Astrocyte of the hippocampus (primary cell): ENCODE measurements at regions not wholly inside any gene's neighbourhood (a gene's known extent, or its start where the extent isn't known, plus 50 kb on each side); places are given as distances from the start of the nearest gene placed in this dataset.
A peak's percentile ranks its signal among the peaks of the same experiment; 100 is the strongest.
"Not testable (repeated sequence)": the region's sequence is repeated elsewhere in the genome, so short reads cannot be mapped to it uniquely, and the experiment has no call there.

ENCODE experiments used
- DNase-seq: peaks from one replicate; pipeline ENCODE4 v3.0.0; 2011; ENCODE audit warnings: low read depth, low spot score

DNA sequence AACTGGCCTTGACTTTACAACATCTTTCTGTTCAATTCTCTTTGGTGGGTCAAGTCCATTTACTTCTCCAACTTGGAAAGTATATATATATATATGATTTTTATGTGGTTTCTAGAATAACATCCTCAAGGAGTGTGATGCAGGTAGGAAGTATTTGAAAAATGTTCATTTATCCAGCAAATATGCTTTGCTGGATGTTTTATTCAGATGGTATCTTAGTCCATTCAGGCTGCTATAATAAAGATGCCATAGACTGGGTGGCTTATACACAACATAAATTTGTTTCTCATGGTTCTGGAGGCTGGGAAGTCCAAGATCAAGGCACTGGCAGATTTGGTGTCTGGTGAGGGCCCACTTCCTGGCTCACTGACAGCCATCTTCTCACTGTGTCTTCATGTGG, 168.7 kb upstream of the RASGRP1 start:
- no peak for DNase-seq

DNA sequence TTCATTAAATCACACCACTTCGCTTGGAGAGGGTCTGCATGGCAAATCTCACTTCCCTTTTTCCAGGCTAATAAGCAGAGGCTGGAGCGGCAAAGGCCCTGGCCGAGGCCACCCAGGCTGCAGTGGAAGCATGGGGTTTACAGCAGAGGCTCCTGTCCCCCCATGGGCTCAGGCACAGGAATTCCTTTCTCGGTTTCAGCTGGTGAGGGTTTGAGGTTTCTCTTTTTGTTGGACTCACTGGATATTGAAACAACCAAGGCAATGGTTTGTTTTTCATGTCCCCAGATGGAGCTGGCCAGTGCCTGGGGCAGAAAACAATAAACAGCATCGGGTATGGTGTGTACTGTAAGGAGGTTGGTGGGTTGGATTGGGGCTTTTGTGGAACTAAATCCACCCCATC, 175.6 kb upstream of the RASGRP1 start:
- no peak for DNase-seq

DNA sequence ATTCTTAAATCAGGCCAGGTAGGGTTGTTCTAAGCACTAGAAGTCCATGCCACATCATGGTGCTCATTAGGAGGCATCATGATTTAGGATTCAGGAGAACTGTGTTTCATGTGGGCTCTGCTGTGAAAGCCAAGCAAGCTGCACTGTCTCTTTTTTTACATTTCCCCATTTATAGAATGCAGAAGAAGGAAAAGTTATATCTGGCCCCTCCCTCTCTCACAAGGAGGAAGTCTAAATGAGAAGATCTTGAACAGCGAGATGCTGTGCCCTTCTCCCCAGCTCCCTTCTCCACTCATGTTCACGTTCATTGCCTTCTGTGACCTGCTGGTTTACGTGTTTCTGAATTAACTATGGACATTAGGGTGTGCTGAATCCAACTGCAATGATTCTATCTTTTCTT, 178.5 kb upstream of the RASGRP1 start:
- DNase-seq = no peak

DNA sequence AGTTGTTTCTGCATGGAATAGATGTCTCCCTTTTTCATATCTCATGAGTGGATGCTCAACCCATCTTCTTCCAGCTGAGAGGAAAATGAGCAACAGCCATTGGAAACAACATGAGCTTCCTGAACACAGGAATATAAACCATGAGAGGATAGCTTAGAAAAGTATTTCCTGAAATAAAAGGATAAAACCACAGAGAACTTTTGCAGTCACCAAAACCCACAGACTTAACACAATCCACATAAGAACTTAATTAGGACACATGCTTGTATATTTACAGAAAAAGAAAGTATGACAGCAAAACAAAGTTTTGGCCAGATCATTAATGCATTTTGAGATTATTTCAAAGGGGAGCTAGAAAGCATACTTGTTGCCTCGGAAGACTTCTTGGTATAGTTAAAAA, 180.5 kb upstream of the RASGRP1 start:
- DNase-seq = peak; percentile 38

DNA sequence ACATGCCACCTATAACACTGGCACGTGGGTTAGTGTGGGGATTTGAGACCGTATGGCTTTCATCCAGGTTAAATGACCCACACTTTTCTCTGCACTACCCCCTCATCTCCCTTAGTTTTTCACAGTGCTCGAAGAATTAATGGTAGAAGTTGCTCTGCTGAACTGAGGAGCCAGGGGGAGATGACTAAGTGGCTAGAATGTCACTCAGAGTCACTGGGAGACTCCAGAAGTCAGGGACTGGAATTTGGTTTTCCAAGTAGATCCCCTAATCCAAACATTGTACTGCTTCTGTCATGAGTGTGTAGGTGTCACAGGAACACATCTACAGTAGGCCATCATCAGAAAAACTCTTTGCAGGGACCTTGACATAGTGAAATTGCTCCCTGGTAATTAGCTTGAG, 181.0 kb upstream of the RASGRP1 start:
- peak; percentile 2 for DNase-seq

DNA sequence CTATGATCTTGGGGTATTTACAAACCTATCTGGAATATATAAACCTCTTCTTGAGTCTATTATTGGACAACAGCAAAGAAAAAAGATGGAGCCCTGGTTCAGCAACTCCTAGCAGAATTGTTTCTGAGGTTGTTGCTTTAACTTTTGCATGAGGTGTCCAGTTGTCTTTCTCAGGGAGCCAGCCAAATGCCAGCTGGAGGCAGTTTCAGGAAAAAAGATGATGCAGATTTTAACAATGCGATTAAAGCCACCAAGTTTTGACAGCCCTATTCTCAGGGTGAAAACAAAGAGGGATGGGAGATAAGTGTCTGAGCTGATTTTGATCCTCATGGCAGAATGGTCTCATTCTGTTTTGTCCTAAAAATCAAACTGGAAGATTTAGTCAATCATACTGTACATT, 181.6 kb upstream of the RASGRP1 start:
- peak; percentile 9 for DNase-seq

DNA sequence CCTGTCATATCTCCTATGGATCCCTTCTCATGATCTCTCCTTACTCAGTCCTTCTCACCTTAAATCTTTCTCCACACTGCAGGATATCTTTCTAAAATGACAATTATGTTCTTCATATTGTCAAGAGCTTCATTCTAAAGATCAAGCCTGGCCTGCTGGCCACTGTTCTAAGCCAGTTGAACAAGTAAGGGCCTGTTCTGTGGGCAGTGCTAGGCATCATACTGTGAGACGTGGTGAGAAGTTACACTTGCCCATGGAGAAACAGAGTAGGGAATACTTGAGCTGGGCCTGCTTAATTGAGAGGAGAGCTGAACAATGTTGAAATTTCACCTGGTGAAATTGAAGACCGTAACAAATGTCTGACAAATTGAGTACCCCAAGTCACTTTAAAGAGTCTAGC, 184.1 kb upstream of the RASGRP1 start:
- DNase-seq = no peak

DNA sequence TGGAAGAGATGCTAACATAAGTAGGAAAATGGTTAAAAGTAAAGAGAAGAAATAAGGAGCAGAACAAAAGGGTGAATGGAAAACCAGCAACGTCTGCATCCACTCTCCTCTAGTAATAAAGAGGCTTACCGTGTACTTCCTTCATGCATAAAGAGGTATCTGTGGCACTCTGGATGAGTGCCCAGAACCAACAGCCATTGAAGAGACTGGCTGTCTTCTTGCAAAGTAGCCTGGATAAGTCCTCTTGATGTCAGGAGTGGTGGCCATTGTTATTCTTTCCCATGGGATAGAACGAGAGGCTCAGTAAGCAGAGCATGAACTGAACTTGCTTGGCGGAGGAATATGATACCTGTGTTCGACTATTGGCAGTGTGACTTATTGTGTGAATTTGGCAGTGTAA, 186.2 kb upstream of the RASGRP1 start:
- DNase-seq = peak; percentile 38

DNA sequence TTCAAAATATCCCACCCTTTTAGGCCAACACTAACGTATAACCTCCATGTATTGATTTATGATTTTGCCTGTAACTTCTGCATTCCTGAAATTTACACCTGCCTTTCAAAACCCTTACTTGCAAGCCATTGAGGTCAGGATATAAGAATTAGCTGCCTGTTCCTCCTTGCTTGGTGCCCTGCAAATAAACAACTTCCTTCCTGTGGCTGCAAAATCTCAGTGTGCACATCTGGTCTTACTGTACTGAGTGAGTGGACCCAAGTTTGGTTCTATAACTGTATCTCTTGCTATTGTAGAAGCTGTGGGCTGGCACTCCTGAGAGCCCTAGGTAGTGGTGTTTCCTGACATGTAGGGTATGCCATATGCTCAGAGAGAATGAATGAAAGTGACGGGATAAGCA, 191.1 kb upstream of the RASGRP1 start:
- DNase-seq = no peak

DNA sequence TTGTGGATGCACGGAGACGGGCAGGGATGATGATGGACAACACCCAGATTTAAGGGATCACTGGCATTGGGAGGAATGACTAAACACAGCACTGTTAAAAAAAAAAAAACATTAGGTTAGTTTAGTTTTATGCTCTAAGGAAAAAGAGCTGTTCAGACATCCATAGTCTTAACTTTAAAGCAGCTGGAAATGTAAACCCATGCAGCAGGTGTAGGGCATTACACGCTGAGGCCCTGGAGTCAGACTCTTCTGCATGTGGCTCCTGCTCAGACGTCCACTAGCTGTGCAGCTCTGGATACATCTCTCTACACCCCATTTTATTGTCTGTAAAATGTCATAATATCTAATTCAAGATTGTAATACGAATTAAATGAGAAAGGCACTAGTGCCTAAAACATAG, 191.8 kb upstream of the RASGRP1 start:
- DNase-seq = no peak

DNA sequence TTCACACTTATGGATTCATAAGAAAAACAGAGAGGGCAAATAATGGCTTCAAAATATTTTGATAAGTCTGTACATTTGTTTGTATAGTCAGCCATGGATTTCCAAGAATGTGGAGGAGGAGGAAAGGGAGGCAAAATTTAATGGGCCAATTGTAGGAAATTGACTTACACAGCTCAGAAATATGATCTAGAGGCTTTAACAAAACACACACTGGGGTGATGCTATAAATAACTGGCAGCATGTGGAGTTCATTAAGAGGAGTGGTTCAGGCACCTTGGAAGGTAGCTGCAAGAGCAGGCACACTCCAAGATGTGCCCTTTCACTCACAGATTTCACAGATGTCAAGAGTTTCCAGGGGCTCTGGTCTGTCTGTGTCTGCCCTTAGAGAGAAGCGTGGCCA, 193.4 kb upstream of the RASGRP1 start:
- DNase-seq = peak; percentile 63

DNA sequence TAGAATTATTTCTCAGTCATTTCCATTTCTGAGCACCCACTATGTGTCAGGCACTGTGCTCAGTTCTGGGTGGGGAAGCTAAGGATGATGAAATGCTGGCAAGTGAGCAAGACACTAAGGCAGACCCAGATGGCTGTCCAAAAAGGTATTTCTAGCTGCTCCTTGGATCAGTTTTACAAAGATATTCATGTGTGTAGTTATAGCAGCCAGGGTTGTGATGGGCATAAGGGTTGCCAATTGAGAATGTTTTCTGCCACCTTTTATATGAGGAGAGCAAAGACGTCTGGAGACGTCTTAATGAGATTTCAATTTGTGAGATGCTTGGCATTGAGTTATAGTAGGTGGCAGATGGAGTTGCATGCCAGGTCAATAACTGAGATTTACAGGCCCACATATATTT, 197.1 kb upstream of the RASGRP1 start:
- DNase-seq = no peak

DNA sequence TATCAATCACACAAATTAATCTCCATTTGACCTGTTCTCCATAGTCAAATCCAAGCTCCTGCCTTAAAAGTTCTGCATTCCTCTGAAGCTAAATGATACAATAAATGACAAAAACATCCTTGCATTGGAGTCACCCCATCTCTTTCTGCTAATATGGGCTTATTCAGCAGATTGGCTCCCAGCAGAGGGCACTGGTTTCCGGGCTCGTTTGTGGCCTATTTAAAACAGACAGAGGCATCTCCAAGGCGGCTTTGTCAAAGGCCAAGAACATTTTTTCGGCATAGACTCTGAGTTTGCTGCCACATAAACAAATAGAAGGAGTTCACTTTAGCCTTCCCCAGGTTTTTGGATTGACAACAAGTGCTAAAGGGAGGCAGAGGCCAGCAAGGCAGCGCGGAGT, 204.4 kb upstream of the RASGRP1 start:
- peak; percentile 41 for DNase-seq

DNA sequence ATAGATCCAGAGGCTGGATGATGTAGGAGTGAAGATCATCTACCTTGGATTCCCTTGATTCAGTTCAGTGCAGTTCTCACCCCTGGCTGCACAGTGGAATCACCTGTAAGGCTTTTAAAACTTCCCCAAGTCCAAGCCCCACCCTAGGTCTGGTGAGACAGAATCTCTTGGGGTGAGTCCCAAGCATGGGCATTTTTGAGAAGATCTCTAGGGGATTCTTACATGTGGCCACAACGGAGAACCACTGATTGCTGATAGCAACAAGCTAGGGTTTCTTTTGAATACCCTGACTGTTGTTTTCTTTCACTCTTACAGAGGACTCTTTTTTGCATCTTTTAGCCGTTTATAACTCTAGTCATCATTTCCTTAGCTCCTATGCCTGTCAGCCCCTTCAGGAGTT, 204.9 kb upstream of the RASGRP1 start:
- no peak for DNase-seq

DNA sequence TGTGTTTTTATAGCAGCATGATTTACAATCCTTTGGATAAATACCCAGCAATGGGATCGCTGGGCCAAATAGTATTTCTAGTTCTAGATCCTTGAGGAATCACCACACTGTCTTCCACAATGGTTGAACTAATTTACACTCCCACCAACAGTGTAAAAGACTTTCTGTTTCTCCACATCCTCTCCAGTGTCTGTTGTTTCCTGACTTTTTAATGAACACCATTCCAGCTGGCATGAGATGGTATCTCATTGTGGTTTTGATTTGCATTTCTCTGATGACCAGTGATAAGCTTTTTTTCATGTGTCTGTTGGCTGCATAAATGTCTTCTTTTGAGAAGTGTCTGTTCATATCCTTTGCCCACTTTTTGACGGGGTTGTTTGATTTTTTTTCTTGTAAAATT, 209.5 kb upstream of the RASGRP1 start:
- DNase-seq = not testable (repeated sequence)

DNA sequence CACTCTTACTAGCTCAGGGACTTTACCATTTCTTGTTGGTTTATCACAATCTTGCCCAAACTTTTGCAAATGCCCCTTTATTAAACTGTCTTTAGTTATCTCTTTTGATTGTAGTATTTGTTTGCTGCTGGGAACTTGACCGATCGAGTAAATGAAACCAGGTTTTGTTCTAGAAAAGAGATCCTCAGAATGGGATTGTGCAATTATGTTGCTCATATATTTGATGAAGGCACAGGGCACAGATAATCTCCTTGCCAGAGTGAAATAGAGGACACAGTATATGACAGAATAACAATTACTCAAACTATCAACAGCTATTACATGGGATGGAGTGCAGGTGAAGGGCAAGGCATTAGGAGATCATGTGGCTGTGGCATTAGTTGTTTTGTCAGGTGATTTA, 216.6 kb upstream of the RASGRP1 start:
- DNase-seq = no peak

DNA sequence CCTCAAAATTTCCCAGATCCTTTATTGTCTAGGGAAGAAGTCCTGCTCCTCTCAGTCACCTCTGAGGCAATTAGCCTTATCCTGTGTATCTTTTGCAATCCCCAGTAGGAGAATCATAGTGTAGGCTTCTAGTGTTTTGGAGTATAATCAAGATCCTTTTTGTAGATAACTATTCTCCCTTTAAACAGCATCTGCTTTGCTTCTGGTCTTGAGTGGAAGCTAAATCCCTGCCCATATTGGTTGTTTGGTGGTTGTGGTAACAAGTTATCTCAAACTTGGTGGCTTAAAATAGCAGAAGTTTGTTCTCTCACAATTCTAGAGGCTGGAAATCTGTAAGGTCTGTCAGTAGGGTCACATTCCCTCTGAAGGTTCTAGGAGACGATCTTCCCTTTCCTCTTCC, 217.5 kb upstream of the RASGRP1 start:
- no peak for DNase-seq

DNA sequence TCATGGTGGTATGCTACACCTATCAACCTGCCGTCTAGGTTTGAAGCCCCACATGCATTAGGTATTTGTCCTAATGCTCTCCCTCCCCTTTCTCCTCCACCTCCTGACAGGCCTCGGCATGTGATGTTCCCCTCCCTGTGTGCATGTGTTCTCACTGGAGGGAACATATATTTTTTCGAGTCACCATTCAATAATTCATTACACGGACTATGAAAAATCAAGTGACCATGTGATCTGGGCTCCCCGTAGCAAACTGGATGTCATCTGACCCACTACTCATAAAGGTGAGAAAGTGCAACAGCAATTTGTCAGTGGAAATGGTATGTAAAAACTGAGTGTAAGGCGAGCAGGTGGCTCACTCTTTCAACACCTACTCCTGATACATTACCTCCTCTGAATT, 224.3 kb upstream of the RASGRP1 start:
- no peak for DNase-seq

DNA sequence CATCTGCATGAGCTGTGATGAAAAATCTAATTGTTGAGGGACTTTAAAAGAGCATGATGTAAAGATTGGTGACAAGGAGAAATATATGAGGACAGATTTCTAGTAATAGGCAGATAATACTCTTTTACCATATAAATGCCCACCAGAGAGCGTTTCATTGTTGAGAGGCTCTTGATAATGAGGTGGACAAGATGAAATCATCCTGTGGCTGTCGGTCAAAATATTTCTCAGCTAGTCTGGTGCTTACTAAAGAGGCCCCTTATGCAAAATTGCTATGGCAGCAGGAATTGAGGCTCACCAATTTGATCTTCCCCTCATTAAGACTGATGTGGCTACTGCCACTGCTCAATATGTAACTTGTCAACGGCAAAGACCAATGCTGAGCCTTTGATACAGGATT, 225.0 kb upstream of the RASGRP1 start:
- DNase-seq = no peak

DNA sequence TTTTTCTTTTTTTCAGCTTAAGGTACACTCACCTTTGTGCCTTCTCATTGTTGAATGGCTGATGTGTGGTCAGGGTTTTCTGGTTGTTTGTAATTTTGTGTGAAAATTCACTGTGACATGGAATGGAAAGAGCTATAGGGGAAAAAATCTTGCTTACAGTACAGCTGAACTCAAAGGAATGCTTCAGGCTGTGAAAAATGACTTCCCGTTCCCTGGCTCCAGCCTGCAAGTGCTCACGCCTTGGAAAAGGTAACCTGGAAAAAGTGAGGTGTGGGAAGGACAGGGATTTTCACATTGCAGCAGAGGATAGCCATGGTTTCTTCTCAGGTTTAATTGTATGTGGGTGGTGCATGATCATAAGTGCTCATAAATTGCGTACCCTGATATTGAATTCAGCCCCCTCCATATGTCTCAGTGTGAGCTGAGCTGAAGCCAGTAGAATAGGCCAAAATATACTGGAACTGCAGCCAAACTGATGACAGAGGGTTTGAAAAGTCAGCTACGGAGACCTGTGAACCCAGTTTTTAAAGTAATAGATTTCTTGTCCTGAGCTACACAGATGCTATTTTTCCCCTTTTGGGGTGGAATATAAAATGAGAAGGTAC, 228.7 kb upstream of the RASGRP1 start:
- DNase-seq = no peak

DNA sequence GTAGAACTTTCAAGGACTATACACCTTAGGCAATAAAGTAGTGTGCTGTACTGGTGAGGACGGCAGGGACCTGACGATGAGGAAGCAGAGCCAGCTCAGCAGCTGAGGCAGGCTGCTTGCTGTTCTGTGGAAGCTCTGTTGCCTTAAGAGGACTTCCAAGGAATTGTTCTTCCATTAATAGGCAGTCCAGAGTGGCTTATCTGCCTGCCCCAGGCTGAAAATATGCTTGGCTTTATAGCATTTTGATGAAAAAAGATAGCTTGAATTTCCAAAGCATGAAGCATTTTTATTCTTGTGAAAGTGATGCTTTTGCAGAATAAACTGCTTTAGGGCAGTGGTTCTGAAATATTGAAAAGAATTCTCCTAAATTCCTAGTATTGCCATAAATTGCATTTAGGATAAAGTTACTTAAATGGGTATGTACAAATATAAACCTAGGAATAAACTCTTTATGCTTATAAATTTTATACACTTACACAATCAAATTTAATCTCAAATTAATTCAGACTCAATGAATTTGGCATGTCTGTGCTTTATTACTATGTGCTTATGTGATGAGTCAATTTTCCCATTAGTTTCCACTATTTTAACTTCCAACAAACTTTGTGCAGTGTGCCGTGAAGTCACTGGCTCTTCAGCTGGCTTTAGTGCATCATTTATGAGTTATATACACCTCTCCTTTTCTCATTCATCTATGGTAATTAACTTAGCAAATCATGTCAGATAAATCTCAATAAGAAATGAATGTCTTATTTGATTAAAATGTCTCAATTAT, 231.0 kb upstream of the RASGRP1 start:
- peak; percentile 25 for DNase-seq

DNA sequence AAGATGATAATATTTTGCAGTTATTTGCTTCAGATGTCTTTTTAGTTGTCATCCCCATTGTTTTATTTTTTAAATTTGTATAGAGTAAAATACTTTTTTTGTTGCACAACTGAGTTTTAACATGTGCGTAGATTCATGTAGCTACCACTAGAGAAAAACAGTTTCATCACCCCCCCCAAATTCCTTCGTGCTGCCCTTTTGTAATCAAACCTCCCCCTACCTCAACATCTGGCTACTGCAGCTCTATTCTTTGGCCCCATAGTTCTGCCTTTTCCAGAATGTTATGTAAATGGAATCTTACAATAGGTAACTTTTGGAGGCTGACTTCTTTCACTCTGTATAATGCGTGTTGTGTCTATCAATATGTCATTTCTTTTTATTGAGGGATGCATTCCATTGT, 232.0 kb upstream of the RASGRP1 start:
- DNase-seq = no peak

DNA sequence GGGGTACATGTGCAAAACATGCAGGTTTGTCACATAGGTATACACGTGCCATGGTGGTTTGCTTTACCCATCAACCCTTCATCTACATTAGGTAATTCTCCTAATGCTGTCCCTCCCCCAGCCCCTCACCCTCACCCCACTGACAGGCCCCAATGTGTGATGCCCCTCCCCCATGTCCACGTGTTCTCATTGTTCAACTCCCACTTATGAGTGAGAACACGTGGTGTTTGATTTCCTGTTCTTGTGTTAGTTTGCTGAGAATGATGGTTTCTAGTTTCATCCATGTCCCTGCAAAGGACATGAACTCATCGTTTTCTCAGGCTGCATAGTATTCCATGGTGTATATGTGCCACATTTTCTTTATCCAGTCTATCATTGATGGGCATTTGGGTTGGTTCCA, 232.9 kb upstream of the RASGRP1 start:
- DNase-seq = not testable (repeated sequence)

DNA sequence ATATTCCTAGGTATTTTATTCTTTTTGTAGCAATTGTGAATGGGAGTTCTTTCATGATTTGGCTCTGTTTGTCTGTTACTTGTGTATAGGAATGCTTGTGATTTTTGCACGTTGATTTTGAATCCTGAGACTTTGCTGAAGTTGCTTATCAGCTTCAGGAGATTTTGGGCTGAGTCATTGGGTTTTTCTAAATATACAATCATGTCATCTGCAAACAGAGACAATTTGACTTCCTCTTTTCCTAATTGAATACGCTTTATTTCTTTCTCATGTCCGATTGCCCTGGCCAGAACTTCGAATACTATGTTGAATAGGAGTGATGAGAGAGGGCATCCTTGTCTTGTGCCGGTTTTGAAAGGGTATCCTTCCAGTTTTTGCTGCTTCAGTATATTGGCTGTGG, 234.6 kb upstream of the RASGRP1 start:
- DNase-seq = not testable (repeated sequence)
